ENCODE measurements at regions not wholly inside any gene's neighbourhood (a gene's known extent, or its start where the extent isn't known, plus 50 kb on each side); places are given as distances from the start of the nearest gene placed in this dataset.
A peak's percentile ranks its signal among the peaks of the same experiment; 100 is the strongest.
"Not testable (repeated sequence)": the region's sequence is repeated elsewhere in the genome, so short reads cannot be mapped to it uniquely, and the experiment has no call there.

DNA sequence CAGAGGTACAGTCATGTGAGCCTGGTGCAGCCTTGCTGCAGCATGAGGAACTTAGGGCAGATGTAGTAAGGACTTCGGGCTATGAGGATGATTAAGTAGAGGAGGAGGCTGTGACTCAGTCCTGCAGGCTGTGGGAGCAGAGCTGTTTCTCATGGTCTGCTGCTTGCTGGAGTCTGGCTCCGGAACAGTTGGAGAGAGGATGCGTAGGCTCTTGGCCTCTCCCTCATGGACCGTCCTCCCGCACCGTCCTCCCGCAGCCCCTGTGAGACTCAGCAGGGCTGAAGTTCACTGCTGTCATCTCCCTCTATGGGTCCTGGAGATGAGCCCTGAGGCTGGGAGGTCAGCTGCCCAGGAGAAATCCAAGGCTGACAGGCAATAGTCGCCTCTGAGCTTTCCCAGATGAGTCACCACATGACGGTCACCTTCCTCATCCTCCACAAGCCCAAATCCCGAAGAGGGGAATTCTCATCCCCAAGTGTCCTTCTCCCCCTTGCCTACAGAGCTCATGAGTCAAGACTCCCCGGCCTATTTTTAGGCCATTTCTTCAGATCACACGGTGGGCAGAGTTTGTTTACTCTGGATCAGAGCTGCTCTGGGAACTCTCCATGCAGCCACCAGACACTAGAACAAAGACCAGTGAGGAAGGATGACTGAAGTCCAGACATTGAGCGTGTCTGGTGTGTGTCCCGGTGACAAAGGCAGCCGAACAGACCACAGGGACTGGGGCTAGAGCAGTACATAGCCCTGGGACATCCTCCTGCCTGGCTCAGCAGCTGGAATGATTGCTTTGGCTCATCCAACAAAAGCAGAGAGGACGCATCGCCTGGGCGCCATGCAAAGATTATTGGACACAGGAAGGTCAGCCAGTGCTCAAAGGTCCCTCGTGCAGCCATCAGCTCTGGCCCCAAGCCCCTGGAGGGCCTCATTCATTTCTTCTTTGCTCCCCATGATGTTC lies 134.5 kb downstream of the NPIPB11 start (continued):
- TF ChIP-seq, protein P1, sequence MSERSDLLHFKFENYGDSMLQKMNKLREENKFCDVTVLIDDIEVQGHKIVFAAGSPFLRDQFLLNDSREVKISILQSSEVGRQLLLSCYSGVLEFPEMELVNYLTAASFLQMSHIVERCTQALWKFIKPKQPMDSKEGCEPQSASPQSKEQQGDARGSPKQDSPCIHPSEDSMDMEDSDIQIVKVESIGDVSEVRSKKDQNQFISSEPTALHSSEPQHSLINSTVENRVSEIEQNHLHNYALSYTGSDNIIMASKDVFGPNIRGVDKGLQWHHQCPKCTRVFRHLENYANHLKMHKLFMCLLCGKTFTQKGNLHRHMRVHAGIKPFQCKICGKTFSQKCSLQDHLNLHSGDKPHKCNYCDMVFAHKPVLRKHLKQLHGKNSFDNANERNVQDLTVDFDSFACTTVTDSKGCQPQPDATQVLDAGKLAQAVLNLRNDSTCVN (CRISPR knock-in tag; IDR thresholded peaks at IDR 0.05; ENCODE audit: borderline replicate concordance), result 0 out of 2 replicates have a peak, but pooled peaks have one; percentile 7
- TF ChIP-seq FOXA3 (CRISPR knock-in tag; IDR thresholded peaks at IDR 0.05) (peak; percentile 73), RXRB (CRISPR knock-in tag; IDR thresholded peaks at IDR 0.05; ENCODE audit: borderline replicate concordance) (peak; percentile 42; the same call in 1 of the 2 replicates), KDM2A (CRISPR knock-in tag; IDR thresholded peaks at IDR 0.05; ENCODE audit: borderline replicate concordance, low read depth) (peak; percentile 58; the same call in 1 of the 2 replicates)

DNA sequence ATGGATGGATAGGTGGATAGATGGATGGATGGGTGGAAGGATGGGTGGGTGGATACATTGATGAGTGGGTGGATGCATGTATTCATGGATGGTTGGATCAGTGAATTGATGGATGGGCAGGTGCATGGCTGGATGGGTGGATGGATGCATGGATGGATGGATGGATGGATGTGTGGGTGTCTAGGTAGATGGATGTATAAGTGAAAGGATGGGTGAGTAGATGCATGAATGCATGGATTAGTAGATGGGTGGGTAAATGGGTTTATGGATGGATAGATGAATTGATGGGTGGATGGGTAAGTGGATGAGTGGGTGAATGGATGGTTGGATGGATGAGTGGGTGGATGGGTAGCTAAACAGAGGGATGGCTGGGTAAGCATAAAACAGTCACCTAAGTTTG lies 135.6 kb downstream of the NPIPB11 start:
- in situ Hi-C loops (cut with HindIII; ENCODE audit: extremely low pct_ligation_motif_present, low pct_unique_long_range_greater_than_20kb); ATAC-seq; BruUV-seq (replicated peaks); H3K27me3 ChIP-seq (ENCODE audit: control insufficient read depth in 1 of 2, insufficient read depth in 2 of 2, low read length in 2 of 2); intact Hi-C loops (cut with micrococcal nuclease; ENCODE audit: unreplicated experiment); H3K9me3 ChIP-seq (ENCODE audit: low read length); DNase-seq (ENCODE audit: low spot score); H2AFZ ChIP-seq (ENCODE audit: low read length); H3K79me2 ChIP-seq (ENCODE audit: insufficient read depth, low read length); H3K9ac ChIP-seq (ENCODE audit: insufficient read depth, low read depth, low read length); H3K27ac ChIP-seq (ENCODE audit: extremely low read length, insufficient read depth, low read length); POLR2A ChIA-PET; H3K36me3 ChIP-seq (replicated peaks in 1 of 2; ENCODE audit: control insufficient read depth in 1 of 2, insufficient read depth in 2 of 2, low read length in 2 of 2); CTCF ChIA-PET (ENCODE audit: low intra/inter-chr PET ratio, low total read pairs); H4K20me1 ChIP-seq (ENCODE audit: insufficient read depth, low read length); FAIRE-seq; H3K4me3 ChIP-seq (replicated peaks in 1 of 3; ENCODE audit: insufficient read depth in 1 of 3, low read depth in 2 of 3, low read length in 3 of 3); H3K4me2 ChIP-seq (ENCODE audit: low read depth, low read length); TF ChIP-seq FOXA1 (CRISPR knock-in tag; IDR thresholded peaks at IDR 0.05): not testable (repeated sequence)
- peaks cover 53% of the 10 kb centered on the region for H3K4me1 ChIP-seq (ENCODE audit: insufficient read depth, low read length)
- 0 out of 2 replicates have a peak, but pooled peaks have one; percentile 32 for TF ChIP-seq IKZF1 (IDR thresholded peaks at IDR 0.05)
- TF ChIP-seq, protein P2, sequence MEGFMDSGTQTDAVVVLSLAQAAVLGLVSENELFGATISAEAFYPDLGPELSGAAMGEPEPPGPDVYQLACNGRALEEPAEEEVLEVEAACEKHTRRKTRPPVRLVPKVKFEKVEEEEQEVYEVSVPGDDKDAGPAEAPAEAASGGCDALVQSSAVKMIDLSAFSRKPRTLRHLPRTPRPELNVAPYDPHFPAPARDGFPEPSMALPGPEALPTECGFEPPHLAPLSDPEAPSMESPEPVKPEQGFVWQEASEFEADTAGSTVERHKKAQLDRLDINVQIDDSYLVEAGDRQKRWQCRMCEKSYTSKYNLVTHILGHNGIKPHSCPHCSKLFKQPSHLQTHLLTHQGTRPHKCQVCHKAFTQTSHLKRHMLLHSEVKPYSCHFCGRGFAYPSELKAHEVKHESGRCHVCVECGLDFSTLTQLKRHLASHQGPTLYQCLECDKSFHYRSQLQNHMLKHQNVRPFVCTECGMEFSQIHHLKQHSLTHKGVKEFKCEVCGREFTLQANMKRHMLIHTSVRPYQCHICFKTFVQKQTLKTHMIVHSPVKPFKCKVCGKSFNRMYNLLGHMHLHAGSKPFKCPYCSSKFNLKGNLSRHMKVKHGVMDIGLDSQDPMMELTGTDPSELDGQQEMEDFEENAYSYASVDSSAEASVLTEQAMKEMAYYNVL (CRISPR knock-in tag; IDR thresholded peaks at IDR 0.05; ENCODE audit: borderline replicate concordance), result 0 out of 2 replicates have a peak, but pooled peaks have one; percentile 18
- TF ChIP-seq FOXA1 (IDR thresholded peaks at IDR 0.05), result 0 out of 2 replicates have a peak, but pooled peaks have one; percentile 2
- TF ChIP-seq ATM (IDR thresholded peaks at IDR 0.05; ENCODE audit: borderline replicate concordance), result 0 out of 2 replicates have a peak, but pooled peaks have one; percentile 49

All from HepG2 (cell line).